ENCODE measurements at regions not wholly inside any gene's neighbourhood (a gene's known extent, or its start where the extent isn't known, plus 50 kb on each side); places are given as distances from the start of the nearest gene placed in this dataset.

DNA sequence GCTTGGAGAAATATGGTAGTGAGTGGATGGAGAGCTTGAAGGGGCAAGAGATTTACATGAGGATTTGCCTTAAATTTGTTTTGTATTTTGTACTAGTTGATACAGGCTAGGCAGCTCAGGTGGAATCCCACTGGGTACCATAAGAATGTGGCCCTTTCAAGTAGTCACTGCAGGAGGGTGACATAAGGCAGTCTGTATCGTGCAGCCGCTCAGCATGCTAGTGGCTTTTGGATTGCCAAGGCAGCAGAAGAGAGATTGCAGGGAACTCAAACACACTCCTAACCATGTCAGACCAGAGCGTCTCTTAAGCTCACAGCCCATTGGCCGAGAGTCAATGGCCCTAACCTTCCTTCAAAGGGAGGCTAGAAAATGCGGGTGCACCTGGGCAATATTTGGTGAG, 420.0 kb downstream of the ADGRL2 start:
- no peak for DNase-seq

DNA sequence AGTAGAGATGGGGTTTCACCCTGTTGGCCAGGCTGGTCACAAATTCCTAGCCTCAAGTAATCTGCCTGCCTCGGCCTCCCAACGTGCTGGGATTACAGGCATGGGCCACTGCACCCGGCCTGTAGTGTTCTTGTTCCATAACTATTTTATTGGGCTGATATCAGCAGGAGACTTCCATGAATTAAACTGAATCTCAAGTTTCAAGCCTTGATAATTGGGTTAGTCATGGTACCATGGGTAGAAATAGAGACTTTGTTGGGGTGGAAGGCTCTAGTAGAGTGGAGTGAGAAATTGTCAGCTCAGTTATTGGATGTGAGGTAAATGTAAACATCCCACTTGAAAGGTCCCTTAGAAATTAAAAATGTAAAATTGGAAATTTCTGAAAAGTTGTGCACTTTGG, 419.1 kb downstream of the ADGRL2 start:
- no peak for DNase-seq

DNA sequence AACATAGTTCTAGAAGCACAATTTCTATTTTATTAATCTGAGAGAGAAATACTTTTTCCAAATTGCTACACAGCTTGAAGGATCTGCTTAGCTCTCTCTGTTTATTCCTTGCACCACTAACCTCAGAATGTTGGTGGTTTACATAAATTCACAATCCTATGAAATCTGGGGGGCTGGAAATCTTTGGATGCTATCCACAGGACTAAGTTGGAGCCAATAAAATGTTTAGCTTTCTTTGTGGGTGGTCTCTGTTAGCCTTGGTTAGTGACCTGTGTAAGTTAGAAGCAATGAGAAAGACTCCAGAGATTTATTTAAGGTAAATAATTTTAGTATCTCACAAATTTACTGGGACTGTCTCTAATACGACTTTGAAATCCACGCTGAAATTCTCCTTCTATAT, 418.1 kb downstream of the ADGRL2 start:
- DNase-seq = no peak

- no peak for DNase-seq
These were observed 415.1 kb downstream of the ADGRL2 start for GRCh38 chr1:82215853-82216175.

- DNase-seq = no peak
These were observed 414.5 kb downstream of the ADGRL2 start for GRCh38 chr1:82215056-82215852.

- DNase-seq = no peak
These were observed 413.9 kb downstream of the ADGRL2 start for GRCh38 chr1:82214606-82215005.

DNA sequence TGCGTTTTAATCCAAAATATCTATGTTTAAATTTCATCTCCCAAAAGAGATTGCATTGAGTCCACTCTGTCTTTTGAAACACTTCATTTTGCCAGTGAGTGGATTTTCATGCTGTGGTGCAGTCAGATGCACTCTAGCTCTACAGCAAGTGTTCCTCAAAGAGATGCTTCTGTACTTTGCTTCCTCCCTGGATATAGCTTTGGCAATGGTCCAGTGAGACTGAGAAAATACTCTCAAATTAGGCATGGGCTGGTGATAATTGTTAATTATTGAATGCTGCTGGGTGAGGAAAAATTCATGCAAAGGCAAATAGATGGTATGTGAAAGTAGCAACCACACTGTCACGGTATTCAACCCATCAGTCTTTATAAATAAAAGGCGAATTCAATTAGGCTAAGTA, 396.9 kb downstream of the ADGRL2 start:
- DNase-seq = no peak

DNA sequence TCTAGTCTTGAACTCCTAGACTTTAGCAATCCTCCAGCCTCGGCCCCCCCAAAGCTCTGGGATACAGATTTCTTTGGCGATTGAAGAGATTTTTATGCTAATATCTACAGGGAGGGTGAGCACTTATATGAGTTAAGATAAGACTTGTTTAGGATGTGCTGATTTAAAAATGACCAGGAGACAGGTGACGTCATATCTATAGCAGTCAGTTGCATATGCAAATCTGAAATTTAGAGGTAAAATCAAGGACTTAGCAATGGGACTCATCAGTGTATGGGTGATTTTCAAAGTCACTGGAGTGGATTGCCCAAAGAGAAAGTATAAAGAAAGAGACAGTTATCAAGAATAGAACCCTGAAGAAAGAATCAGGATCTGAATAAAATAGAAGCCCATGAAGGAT, 394.5 kb downstream of the ADGRL2 start:
- no peak for DNase-seq

- no peak for DNase-seq
These were observed 384.4 kb downstream of the ADGRL2 start for GRCh38 chr1:82185084-82185483.

GRCh38 chr1:82181846-82182245, 381.1 kb downstream of the ADGRL2 start:
- no peak for DNase-seq

DNA sequence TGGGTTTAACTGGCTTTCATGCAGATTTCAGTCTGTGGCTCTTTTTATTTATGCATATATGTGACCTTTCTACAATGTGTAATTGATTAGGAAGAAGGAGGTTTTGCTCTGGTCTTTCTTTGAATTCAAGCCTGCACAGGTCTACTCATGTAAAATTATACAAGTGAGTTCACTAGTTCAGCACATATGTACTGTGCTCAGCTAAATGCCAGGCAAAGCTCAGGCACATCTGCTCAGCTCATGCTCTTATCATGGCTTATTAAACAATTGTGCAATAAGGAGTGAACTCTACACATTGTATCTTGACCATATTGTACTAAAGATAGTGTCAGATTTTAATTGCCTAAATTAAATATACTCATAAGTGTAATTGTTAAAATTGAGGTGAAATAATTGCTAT, 378.4 kb downstream of the ADGRL2 start:
- DNase-seq = no peak

- DNase-seq = no peak
These were observed 376.5 kb downstream of the ADGRL2 start for GRCh38 chr1:82177192-82177591.

GRCh38 chr1:82171955-82172354, 371.2 kb downstream of the ADGRL2 start:
- DNase-seq = no peak

DNA sequence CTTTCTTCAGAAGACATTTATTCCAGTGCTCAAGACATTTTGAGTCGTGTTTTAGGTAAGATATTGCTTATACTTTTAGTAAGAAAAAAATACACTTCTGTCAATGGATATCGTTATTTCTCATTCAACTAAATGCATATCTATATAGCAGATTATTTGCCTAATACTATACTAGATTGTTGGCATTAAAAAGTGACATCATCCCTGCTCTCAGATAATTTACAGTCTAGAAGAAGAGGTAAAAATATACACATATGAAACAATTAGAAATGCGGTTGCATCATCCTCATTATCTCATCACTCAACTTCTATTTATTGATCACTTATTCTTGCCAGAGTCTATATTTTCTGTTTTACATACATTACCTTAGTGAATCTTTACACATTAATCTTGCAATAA, 367.7 kb downstream of the ADGRL2 start:
- no peak for DNase-seq

DNA sequence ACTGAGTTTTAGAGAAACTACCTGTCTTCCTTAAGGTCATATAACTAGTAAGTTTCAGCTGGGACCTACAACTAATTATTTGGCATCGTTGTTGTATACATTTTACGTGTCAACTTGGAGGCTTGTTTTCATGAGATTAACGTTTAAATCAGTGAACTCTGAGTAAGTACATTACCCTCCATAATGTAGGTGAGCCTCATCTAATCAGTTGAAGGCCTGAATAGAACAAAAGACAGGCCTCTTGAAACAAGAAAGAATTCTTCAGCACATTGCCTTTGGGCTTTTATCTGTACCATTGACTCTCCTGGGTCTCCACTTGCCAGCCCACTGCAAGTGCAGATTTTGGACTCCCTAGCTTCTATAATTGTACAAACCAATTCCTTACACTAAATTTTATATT, 364.6 kb downstream of the ADGRL2 start:
- no peak for DNase-seq

DNA sequence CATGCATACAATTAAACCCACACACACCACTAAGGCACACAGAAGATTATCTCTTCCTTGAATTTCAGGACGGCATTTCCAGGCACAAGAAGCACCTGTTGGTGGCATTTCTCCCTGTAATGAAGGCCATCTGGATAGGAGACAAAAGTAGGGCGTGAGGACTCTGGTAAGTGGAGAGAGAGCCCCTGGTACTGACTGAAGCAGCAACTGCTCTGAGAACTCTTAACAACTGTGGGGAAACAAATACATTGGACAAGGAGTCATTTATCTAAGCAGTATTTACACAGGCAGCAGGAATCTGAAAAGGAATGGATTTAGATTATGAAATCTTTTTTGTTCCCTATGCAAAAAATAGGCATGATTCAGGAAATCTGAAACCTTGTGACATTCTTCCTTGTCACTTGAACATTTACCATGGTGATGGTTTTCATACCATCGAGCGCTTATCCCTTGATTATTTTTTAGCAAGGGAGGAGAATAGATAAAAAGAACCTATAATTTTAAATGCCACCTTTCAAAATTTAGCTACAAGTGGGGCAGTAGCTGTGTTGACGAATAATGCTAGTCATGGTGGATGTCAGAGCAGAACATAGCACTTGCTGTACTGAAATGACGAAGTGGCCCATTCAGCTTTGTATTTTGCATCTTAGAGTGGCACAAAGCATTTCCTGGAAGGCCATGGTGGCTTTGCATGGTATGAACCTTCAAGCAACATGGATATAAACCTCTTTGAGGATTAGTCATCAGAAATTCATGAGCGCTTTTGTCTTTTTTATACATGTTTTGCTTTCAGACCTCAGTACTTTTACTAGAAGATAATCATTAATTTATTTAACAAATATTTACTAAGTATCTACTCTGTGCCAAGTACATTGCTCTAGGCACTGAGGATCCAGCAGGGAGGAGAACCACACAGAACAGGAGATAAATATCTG, 362.0 kb downstream of the ADGRL2 start:
- DNase-seq = no peak

DNA sequence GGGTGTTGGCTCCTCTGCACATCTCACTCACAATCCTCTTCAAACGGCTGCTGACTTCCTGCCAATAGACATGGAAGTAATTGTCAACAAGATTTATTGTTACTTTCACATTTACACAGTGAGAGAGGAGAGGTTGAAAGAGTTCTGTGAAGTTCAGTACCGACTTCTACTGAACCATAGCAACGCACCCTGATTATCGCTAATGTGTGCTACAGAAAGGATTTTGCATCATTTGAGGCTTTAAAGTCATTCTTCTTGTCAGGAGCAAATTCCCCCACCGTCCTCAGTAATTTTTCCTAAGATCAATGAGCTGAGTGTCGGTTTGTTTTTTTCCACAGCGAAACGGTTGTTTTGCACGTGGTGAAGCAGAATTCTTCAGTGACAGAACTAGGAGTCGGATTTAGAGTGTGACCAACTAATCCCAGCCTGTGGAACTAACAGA, 361.0 kb downstream of the ADGRL2 start:
- DNase-seq = peak; percentile 44

DNA sequence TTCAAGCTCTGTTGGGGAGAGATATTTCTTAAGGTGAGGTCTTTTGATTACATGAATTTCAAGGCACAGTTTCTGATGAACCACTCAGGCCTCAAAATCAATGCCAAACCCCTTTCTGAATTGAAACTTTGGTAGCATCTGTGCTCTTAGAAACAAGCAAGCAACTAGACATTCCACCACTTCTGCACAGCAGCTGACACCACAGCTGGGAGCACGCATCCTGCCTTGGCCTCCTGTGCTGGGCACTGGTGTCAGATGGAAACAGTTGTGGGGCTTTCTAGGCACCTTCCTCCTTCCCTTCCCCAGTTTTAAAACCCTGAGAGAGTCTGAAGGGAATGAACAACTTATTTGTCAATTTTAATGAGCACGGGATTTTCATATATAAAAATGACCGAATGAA, 360.2 kb downstream of the ADGRL2 start:
- DNase-seq = no peak

DNA sequence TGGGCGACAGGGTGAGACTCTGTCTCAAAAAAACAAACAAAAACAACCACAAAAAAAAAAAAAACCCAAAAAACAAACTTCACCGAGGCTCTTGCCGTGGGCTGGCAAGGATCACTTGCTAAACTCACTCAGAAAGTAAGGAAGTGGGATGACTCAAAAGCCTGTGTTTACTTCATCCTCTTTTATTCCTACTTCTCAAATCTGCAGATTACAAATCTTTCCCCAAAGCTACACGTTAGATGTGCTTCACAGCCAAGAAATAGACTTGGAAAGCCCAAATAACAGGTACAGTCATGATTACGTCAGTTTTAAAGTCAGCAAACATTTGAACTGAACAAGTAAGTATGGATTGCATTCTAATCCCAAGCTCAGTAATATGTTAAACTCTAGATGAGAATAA, 359.3 kb downstream of the ADGRL2 start:
- DNase-seq = no peak

DNA sequence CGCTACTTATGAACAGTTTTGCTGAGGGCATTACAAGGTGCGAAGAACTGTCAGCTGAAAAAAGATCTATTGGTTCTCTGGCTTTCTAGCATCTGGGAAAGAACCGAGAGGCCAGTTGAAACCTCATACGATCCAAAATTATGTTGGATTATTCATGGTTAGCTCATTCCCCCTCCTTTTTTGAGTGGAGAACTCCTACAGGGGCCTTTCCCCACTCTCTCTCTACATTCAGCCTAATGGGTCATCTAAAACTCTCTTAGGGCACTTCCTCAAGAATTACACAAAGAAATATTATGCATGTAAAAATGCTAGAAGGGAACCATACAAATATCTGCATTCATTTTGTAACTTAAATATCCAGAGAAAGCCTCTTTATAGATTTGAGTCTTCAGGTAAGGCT, 358.2 kb downstream of the ADGRL2 start:
- no peak for DNase-seq

GRCh38 chr1:82154219-82154970, 353.7 kb downstream of the ADGRL2 start:
- DNase-seq = no peak

- no peak for DNase-seq
These were observed 353.0 kb downstream of the ADGRL2 start for GRCh38 chr1:82153752-82154151.

- DNase-seq = no peak
These were observed 352.5 kb downstream of the ADGRL2 start for GRCh38 chr1:82153272-82153629.
